ENCODE measurements at regions not wholly inside any gene's neighbourhood (a gene's known extent, or its start where the extent isn't known, plus 50 kb on each side); places are given as distances from the start of the nearest gene placed in this dataset.

GRCh38 chr2:125095826-125096225 lies 1070.7 kb downstream of the CNTNAP5 start:
- DNase-seq (ENCODE audit: low spot score in 2 of 2): no peak
- no peak for TF ChIP-seq POLR2A (IDR thresholded peaks at IDR 0.05)
- TF ChIP-seq, protein P1, sequence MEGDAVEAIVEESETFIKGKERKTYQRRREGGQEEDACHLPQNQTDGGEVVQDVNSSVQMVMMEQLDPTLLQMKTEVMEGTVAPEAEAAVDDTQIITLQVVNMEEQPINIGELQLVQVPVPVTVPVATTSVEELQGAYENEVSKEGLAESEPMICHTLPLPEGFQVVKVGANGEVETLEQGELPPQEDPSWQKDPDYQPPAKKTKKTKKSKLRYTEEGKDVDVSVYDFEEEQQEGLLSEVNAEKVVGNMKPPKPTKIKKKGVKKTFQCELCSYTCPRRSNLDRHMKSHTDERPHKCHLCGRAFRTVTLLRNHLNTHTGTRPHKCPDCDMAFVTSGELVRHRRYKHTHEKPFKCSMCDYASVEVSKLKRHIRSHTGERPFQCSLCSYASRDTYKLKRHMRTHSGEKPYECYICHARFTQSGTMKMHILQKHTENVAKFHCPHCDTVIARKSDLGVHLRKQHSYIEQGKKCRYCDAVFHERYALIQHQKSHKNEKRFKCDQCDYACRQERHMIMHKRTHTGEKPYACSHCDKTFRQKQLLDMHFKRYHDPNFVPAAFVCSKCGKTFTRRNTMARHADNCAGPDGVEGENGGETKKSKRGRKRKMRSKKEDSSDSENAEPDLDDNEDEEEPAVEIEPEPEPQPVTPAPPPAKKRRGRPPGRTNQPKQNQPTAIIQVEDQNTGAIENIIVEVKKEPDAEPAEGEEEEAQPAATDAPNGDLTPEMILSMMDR (IDR thresholded peaks at IDR 0.05): no peak
- H3K4me3 ChIP-seq (ENCODE audit: low read depth, poor library complexity, severe bottlenecking): no peak overlapping the region
- intact Hi-C loops (cut with DNase I; ENCODE audit: low total_unique reads): no loop called here

GRCh38 chr2:125106710-125107109 lies 1081.6 kb downstream of the CNTNAP5 start:
- intact Hi-C loops (cut with DNase I; ENCODE audit: low total_unique reads): no loop called here
- no peak for DNase-seq (ENCODE audit: low spot score in 2 of 2)
- no peak overlapping the region for H3K4me3 ChIP-seq (ENCODE audit: low read depth, poor library complexity, severe bottlenecking)
- TF ChIP-seq, protein P1 (IDR thresholded peaks at IDR 0.05): no peak
- no peak for TF ChIP-seq POLR2A (IDR thresholded peaks at IDR 0.05)

DNA sequence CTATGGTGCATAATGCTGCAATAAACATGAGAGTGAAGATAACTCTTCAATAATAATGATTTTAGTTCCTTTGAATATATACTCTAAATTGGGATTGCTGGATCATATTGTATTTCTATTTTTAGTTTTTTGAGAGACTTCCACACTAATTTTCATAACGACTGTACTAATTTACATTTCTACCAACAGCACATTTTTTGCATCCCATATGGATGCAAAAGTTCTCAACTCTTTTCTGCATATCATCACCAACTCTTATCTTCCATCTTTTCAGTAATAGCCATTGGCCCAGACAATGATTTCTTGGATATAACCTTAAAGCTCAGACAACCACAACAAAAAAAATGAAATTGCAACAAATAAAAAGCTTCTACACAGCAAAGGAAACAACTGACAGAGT lies 1082.4 kb downstream of the CNTNAP5 start:
- intact Hi-C loops (cut with DNase I; ENCODE audit: low total_unique reads): no loop called here
- TF ChIP-seq POLR2A (IDR thresholded peaks at IDR 0.05): no peak
- TF ChIP-seq, protein P1 (IDR thresholded peaks at IDR 0.05): no peak

DNA sequence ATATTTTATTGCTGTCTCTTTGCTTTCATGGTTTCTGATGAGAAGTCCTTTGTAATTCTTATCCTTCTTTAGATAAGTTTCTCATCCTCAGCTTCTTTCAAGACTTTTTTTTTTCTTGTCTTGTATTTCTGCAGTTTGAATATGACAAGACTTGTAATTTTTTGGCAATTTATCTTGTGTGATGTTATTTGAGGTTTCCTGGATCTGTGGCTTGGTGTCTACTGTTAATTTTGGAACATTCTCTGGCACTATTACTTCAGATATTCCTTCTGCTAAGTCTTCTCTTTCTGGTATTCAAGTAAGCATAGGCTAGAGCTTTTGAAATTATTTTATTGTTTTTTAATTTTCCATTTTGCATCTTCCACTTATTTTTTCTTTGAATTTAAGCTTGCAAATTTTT lies 1083.2 kb downstream of the CNTNAP5 start:
- H3K4me3 ChIP-seq (ENCODE audit: low read depth, poor library complexity, severe bottlenecking): no peak overlapping the region
- intact Hi-C loops (cut with DNase I; ENCODE audit: low total_unique reads): no loop called here
- TF ChIP-seq, protein P1 (IDR thresholded peaks at IDR 0.05): no peak
- TF ChIP-seq POLR2A (IDR thresholded peaks at IDR 0.05): no peak
- DNase-seq (ENCODE audit: low spot score in 2 of 2): no peak

More for the DNA sequence above, 1082.4 kb downstream of the CNTNAP5 start:
- no peak overlapping the region for H3K4me3 ChIP-seq (ENCODE audit: low read depth, poor library complexity, severe bottlenecking)
- DNase-seq (ENCODE audit: low spot score in 2 of 2): no peak
- WGBS, 2 donors: 55 to 60% methylated on average over 1 of the region's 1 CpG

DNA sequence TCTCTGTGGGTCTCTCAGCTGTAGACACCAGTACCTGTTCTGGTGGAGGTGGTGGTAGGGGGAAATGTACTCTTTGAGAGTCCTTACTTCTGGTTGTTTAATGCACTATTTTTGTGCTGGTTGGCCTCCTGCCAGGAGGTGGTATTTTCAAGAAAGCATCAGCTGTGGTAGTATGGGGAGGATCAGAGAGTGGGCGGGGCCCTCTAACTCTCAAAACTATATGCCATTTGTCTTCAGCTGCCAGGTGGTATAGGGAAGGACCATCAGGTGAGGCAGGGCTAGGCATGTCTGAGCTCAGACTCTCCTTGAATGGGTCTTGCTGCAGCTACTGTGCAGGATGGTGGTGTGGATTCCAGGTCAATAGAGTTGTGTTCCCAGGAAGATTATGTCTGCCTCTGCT lies 1100.8 kb downstream of the CNTNAP5 start:
- WGBS, 2 donors: 60 to 93% methylated on average over 1 of the region's 1 CpG
- no peak overlapping the region for H3K4me3 ChIP-seq (ENCODE audit: low read depth, poor library complexity, severe bottlenecking)
- peak in 1 of 2 donors; percentile 29 for DNase-seq (ENCODE audit: low spot score in 2 of 2)
- intact Hi-C loops (cut with DNase I; ENCODE audit: low total_unique reads): no loop called here
- TF ChIP-seq POLR2A (IDR thresholded peaks at IDR 0.05): no peak
- TF ChIP-seq, protein P1 (IDR thresholded peaks at IDR 0.05): no peak

GRCh38 chr2:125160947-125161346 lies 1135.9 kb downstream of the CNTNAP5 start:
- TF ChIP-seq, protein P1 (IDR thresholded peaks at IDR 0.05): no peak
- no peak for TF ChIP-seq POLR2A (IDR thresholded peaks at IDR 0.05)
- 89 to 92% methylated on average over 3 of the region's 3 CpGs for WGBS, 2 donors
- DNase-seq (ENCODE audit: low spot score in 2 of 2): no peak
- H3K4me3 ChIP-seq (ENCODE audit: low read depth, poor library complexity, severe bottlenecking): no peak overlapping the region
- intact Hi-C loops (cut with DNase I; ENCODE audit: low total_unique reads): no loop called here

All from lower leg skin (tissue), 4 donors.